B cell (primary cell): ENCODE measurements at regions not wholly inside any gene's neighbourhood (a gene's known extent, or its start where the extent isn't known, plus 50 kb on each side); places are given as distances from the start of the nearest gene placed in this dataset.

Source experiments
- ATAC-seq: fragments of 200-7000 bp; cut with Tn5 transposase; one replicate; pipeline ENCODE4 v1.10.0; 2021; ENCODE audit warnings: low read depth, mild to moderate bottlenecking, moderate number of reproducible peaks, moderate library complexity
- CTCF ChIA-PET: fragments of 350-600 bp; sonication (Branson Sonifier 250); formaldehyde crosslinking; loops from one replicate; lab custom pipeline; 2021; ENCODE audit warnings: antibody characterized with exemption, inconsistent platforms; lab: Charles Lee
- POLR2A ChIA-PET: fragments of 350-600 bp; sonication (Branson Sonifier 250); formaldehyde crosslinking; loops from one replicate; lab custom pipeline; 2021; ENCODE audit warnings: antibody characterized with exemption; lab: Charles Lee
- DNase-seq: peaks from one replicate; pipeline ENCODE4 v3.0.0; 2013
- H2AFZ ChIP-seq: 2 replicates; pipeline ENCODE4 v1.6.1; 2012; ENCODE audit warnings: mild to moderate bottlenecking, low read depth, low read length; ENCODE audit not compliant: insufficient read depth, poor library complexity, severe bottlenecking
- H3K27ac ChIP-seq, 2 donors: 1 replicate in 1 of 2; 2 replicates in 1 of 2; pipeline ENCODE4 v1.5.1; 2012 to 2013; ENCODE audit warnings: low read length in 2 of 2, mild to moderate bottlenecking in 2 of 2, moderate library complexity in 1 of 2
- H3K27me3 ChIP-seq, 4 experiments: fragments of 200-600 bp in 1 of 4; sonication (generic) in 1 of 4; replicated peaks in 1 of 4; 1 replicate in 2 of 4; 2 replicates in 2 of 4; pipeline versions ENCODE4 v1.6.1 to v1.7.0; 2013 to 2016; ENCODE audit warnings: low read length in 3 of 4, mild to moderate bottlenecking in 2 of 4, mixed read lengths in 1 of 4, moderate library complexity in 1 of 4; ENCODE audit not compliant: insufficient read depth in 4 of 4, control insufficient read depth in 3 of 4; ENCODE audit errors: control extremely low read depth in 1 of 4
- H3K36me3 ChIP-seq, 2 experiments: replicated peaks in 1 of 2; 1 replicate in 1 of 2; 2 replicates in 1 of 2; pipeline versions ENCODE4 v1.6.1 to v1.7.1; 2013; ENCODE audit warnings: low read length in 1 of 2; ENCODE audit not compliant: insufficient read depth in 2 of 2, control insufficient read depth in 1 of 2; ENCODE audit errors: control extremely low read depth in 1 of 2, extremely low read depth in 1 of 2
- H3K4me1 ChIP-seq, 2 donors: fragments of 200-600 bp in 1 of 2; sonication (generic) in 1 of 2; 1 replicate in 1 of 2; 2 replicates in 1 of 2; pipeline versions ENCODE4 v1.5.1 to v1.6.1; 2013 to 2017; ENCODE audit warnings: low read length in 2 of 2; ENCODE audit not compliant: control insufficient read depth in 2 of 2, insufficient read depth in 2 of 2
- H3K4me2 ChIP-seq: replicated peaks from 2 replicates; pipeline ENCODE3; 2012; ENCODE audit warnings: mild to moderate bottlenecking, low read depth, low read length; ENCODE audit not compliant: poor library complexity, severe bottlenecking
- H3K4me3 ChIP-seq, 5 experiments: fragments of 200-600 bp in 1 of 5; sonication (generic) in 1 of 5; 1 replicate in 3 of 5; 2 replicates in 2 of 5; pipeline versions ENCODE4 v1.5.1 to v1.7.0; 2011 to 2016; ENCODE audit warnings: low read length in 4 of 5, mild to moderate bottlenecking in 4 of 5, low read depth in 2 of 5, control low read depth in 1 of 5, moderate library complexity in 1 of 5; ENCODE audit not compliant: insufficient read depth in 1 of 5; ENCODE audit errors: control extremely low read depth in 1 of 5, extremely low read depth in 1 of 5
- H3K79me2 ChIP-seq: fragments of 200-600 bp; sonication (generic); one replicate; pipeline ENCODE4 v1.6.0; 2016; ENCODE audit warnings: low read length; ENCODE audit not compliant: control insufficient read depth, insufficient read depth
- H3K9ac ChIP-seq: fragments of 200-600 bp; sonication (generic); 2 replicates; pipeline ENCODE4 v1.6.1; 2017; ENCODE audit warnings: mild to moderate bottlenecking, low read length, moderate library complexity
- H3K9me3 ChIP-seq, 3 donors: one replicate each; pipeline versions ENCODE4 v1.6.1 to v1.7.1; 2013; ENCODE audit warnings: low read length in 2 of 3; ENCODE audit not compliant: control insufficient read depth in 2 of 3, insufficient read depth in 1 of 3; ENCODE audit errors: control extremely low read depth in 1 of 3
- H4K20me1 ChIP-seq: 2 replicates; pipeline ENCODE4 v1.6.0; 2012; ENCODE audit warnings: mild to moderate bottlenecking, low read length; ENCODE audit not compliant: insufficient read depth, control insufficient read depth, poor library complexity, severe bottlenecking
- H3K27ac Mint-ChIP-seq: one replicate; pipeline ENCODE4 v1.8.0; 2021; ENCODE audit warnings: mixed read lengths
- H3K27me3 Mint-ChIP-seq: one replicate; pipeline ENCODE4 v1.8.0; 2021; ENCODE audit warnings: mixed read lengths
- H3K4me1 Mint-ChIP-seq: one replicate; pipeline ENCODE4 v1.8.0; 2021; ENCODE audit warnings: mixed read lengths
- H3K4me3 Mint-ChIP-seq: one replicate; pipeline ENCODE4 v1.8.0; 2021; ENCODE audit warnings: mixed read lengths
- H3K9me3 Mint-ChIP-seq: one replicate; pipeline ENCODE4 v1.8.0; 2022; ENCODE audit warnings: mixed read lengths; ENCODE audit not compliant: insufficient read depth
- EZH2 ChIP-seq: IDR thresholded peaks from 2 replicates; pipeline ENCODE4 v1.6.1; 2012; ENCODE audit warnings: borderline replicate concordance, low read depth, mild to moderate bottlenecking, moderate library complexity, low read length; ENCODE audit not compliant: insufficient read depth, poor library complexity, severe bottlenecking
- WGBS: methylation state at CpG from one replicate; pipeline ENCODE4 v1.1.5; 2013; ENCODE audit warnings: missing lambda C conversion rate; ENCODE audit not compliant: insufficient coverage; 5-methylcytosine and 5-hydroxymethylcytosine counted together
- intact Hi-C: fragments of 100-400 bp; cut with micrococcal nuclease; formaldehyde crosslinking; loops from one replicate; pipeline ENCODE4 v1.10.0; 2022
- TF ChIP-seq, protein P1 (sequence below): fragments of 200-600 bp; IDR thresholded peaks from one replicate; pipeline ENCODE4 v1.8.0; 2022; ENCODE audit warnings: antibody characterized with exemption, mild to moderate bottlenecking

DNA sequence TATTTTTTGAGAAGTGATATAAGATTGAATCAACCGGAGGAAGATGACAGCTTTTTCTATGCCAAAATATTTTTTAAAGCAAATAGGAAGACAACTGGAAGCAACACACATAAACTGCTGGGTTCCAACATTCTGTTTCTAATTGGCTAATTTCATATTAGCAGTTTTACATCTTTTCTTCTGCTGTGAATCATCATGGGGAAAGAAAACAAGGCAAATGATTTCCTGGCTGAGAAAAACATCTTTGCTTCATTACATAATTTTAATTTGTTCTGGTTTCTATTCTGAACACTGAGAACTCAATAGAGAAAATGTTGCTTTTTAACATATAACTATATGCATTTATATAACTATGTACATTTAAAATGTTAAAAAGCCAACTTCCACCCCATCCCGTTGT, 2518.5 kb downstream of the ARAP2 start:
- ChIA-PET CTCF (no interaction called here), POLR2A (no interaction called here)
- no peak for TF ChIP-seq EZH2
- TF ChIP-seq, protein P1, sequence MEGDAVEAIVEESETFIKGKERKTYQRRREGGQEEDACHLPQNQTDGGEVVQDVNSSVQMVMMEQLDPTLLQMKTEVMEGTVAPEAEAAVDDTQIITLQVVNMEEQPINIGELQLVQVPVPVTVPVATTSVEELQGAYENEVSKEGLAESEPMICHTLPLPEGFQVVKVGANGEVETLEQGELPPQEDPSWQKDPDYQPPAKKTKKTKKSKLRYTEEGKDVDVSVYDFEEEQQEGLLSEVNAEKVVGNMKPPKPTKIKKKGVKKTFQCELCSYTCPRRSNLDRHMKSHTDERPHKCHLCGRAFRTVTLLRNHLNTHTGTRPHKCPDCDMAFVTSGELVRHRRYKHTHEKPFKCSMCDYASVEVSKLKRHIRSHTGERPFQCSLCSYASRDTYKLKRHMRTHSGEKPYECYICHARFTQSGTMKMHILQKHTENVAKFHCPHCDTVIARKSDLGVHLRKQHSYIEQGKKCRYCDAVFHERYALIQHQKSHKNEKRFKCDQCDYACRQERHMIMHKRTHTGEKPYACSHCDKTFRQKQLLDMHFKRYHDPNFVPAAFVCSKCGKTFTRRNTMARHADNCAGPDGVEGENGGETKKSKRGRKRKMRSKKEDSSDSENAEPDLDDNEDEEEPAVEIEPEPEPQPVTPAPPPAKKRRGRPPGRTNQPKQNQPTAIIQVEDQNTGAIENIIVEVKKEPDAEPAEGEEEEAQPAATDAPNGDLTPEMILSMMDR: no peak
- H3K27ac Mint-ChIP-seq: no peak overlapping the region
- Histone ChIP-seq H3K9me3 (no peaks in the 10 kb centered on the region), H3K27me3 (no peaks in the 10 kb centered on the region), H3K4me1 (no peaks in the 10 kb centered on the region), H3K4me2 (no peak overlapping the region), H3K9ac (no peak overlapping the region), H3K79me2 (no peaks in the 10 kb centered on the region), H4K20me1 (no peaks in the 10 kb centered on the region), H3K4me3 (no peak overlapping the region), H3K27ac (no peak overlapping the region), H2AFZ (no peak overlapping the region), H3K36me3 (no peaks in the 10 kb centered on the region)
- H3K4me3 Mint-ChIP-seq: no peak overlapping the region
- H3K27me3 Mint-ChIP-seq: no peaks in the 10 kb centered on the region
- intact Hi-C loops: no loop called here
- ATAC-seq (no peak), DNase-seq (no peak)
- no CpG with 5 or more reads among the region's 2 CpGs for WGBS
- peaks cover 4% of the 10 kb centered on the region for H3K9me3 Mint-ChIP-seq
- H3K4me1 Mint-ChIP-seq: no peaks in the 10 kb centered on the region

DNA sequence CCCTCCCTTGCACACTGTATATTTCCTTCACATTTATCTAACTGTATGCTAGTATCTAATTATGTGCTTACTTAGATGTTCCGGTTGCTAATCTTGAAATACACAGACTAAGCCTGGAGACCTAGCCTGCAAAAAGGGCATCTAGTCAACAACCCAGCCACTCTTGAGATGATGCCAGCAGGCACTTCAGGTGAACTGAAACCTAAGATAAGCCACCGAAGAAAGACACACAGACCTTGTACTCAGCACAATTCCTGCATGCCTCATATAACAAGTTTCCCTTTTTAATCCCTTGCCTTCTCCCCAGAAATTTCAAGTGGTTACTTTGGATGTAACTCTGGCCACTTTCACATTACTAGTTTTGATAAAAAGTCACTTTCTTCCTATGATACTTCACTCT, 2506.6 kb downstream of the ARAP2 start:
- TF ChIP-seq, protein P1: no peak
- no peak for TF ChIP-seq EZH2
- no peaks in the 10 kb centered on the region for H3K27me3 Mint-ChIP-seq

More for the DNA sequence above, 2506.6 kb downstream of the ARAP2 start:
- no peaks in the 10 kb centered on the region for H3K4me1 ChIP-seq
- CTCF ChIA-PET: no interaction called here
- 100% methylated on average over 1 of the region's 2 CpGs for WGBS
- H4K20me1 ChIP-seq: no peaks in the 10 kb centered on the region
- H3K4me1 Mint-ChIP-seq: no peaks in the 10 kb centered on the region
- H3K9me3 ChIP-seq: no peaks in the 10 kb centered on the region
- H3K27me3 ChIP-seq: no peaks in the 10 kb centered on the region
- H3K27ac Mint-ChIP-seq: no peak overlapping the region
- no peak for ATAC-seq
- no peak overlapping the region for H2AFZ ChIP-seq
- H3K9me3 Mint-ChIP-seq: no peaks in the 10 kb centered on the region
- no peaks in the 10 kb centered on the region for H3K79me2 ChIP-seq
- H3K9ac ChIP-seq: no peak overlapping the region
- H3K27ac ChIP-seq: no peak overlapping the region
- no peak overlapping the region for H3K4me3 Mint-ChIP-seq
- DNase-seq: no peak
- no peaks in the 10 kb centered on the region for H3K36me3 ChIP-seq
- no peak overlapping the region for H3K4me3 ChIP-seq
- H3K4me2 ChIP-seq: no peak overlapping the region
- intact Hi-C loops: no loop called here
- POLR2A ChIA-PET: no interaction called here
